GM18498 (cell line): ENCODE measurements at regions not wholly inside any gene's neighbourhood (a gene's known extent, or its start where the extent isn't known, plus 50 kb on each side); places are given as distances from the start of the nearest gene placed in this dataset.
"Not testable (repeated sequence)": the region's sequence is repeated elsewhere in the genome, so short reads cannot be mapped to it uniquely, and the experiment has no call there.

ENCODE experiments used
- ATAC-seq: cut with Tn5 transposase; IDR thresholded peaks from one replicate; pipeline ENCODE4 v1.9.1; 2021; ENCODE audit warnings: mild to moderate bottlenecking, moderate library complexity; ENCODE audit not compliant: unreplicated experiment

DNA sequence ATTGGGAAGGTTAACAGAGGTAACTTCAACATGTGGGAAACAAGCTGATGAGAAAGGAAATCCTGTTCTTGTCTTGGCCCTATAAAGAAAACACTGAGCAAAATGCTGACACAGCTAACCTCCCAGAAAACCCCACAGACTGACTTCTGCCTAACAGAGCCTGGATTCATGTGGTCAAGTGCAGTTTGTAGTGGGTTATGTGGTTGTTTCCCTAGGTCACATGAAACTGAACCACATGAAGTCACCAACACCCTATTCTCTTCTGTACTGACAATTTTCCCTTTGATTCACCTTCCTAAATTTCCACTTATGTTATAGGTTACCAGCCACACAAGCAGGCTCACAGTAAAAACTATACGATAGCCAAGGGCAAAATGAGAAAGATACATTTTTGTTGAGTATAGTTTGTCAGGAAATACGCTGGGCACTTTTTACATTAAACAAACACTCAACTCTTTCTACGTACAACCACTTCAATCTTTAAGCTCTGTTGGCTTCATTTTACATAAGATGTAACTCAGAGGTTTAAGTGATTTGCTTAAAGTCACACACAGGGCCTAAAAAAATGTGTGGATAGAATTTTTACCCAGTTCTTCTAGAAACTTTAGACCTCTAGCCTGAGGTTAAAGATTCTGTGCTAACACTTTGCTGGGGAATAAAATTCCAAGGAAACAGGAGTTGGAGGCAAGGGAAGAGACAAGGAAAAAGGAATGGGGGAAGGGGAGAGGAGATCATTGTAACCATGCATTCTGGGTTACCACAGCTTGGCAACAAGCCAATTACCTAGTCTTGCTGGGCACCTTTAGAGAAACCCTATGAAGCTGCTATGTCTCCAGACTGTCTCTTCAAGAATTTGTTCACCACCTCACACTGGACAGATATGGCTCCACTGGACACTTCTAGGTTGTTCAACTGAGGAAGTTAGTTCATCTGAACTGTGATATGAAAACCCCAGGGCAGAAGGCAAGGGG lies 601.6 kb upstream of the USP24 start:
- no peak for ATAC-seq

DNA sequence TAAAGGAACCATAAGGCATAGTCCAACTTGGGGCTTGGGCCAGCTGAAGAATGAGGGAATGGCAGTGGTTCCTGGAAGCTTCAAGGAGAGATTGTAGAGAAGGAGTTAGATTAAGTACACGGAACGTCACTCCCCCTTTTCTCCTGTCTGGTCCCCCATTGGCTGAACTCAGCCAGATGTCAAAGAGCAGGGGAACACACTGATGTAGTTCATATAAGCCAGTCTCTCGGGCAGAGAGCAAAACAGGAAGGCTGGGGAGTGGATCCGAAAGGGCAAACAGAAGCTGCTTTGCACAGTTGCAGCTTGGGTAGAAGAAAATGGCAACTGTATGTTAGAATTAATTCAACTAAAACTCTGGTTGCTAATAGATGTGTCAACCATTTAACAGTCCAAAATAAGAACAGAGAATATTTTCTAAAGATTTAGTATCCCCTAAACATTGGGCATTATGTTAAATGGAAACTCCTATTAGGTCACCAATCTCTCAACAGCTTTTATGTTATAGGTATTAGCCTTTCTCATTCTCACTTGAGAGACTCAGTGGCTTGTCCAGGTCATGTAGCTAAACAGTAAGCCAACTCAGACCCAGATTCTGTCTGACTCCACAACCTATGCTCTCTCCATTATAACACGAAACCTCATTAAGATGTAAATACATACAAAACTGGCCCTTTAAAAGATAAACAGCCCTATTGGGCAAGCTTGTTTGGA lies 600.7 kb upstream of the USP24 start:
- ATAC-seq: no peak

GRCh38 chr1:55814967-55815366 lies 599.8 kb upstream of the USP24 start:
- ATAC-seq: no peak

DNA sequence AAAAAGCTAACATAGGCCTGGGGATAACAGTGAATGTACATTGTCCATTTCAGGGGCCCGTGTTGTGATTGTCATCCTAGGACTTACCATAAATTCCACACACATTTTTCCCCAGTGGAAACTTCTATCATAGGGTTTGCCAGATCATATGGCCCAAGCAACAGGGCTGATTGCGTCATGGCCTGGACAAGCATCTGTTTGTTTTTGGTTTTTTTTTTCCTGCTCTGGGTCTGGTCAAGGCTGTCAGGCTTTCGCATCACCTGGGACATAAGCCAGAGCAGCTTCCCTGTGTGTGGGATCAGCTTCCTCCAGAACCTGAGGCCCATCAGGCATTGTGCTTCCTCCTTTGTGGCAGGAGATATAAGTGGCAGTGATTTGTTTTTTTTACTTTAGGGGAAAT lies 598.5 kb upstream of the USP24 start:
- no peak for ATAC-seq

GRCh38 chr1:55812281-55812680 lies 597.1 kb upstream of the USP24 start:
- no peak for ATAC-seq

GRCh38 chr1:55808263-55808662 lies 593.1 kb upstream of the USP24 start:
- no peak for ATAC-seq

GRCh38 chr1:55803429-55803828 lies 588.3 kb upstream of the USP24 start:
- no peak for ATAC-seq

DNA sequence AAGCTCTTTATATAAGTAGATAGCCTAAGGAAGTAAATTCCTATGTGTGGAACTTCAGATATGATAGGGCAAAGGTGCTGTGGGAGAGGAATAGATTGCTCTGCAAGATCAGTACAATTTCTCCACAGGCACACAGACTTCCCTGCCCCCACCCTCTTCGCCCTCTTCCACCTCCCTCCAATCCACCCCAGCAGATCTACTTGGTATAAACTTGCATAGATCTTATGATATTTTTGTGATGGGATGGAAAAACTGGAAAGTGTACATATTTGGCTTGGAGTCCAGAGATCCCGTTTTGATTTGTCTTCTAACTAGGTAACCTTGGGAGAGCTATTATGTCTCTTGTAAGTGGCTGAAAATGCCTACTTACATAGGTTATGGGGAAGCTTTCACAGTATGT lies 586.3 kb upstream of the USP24 start:
- no peak for ATAC-seq

DNA sequence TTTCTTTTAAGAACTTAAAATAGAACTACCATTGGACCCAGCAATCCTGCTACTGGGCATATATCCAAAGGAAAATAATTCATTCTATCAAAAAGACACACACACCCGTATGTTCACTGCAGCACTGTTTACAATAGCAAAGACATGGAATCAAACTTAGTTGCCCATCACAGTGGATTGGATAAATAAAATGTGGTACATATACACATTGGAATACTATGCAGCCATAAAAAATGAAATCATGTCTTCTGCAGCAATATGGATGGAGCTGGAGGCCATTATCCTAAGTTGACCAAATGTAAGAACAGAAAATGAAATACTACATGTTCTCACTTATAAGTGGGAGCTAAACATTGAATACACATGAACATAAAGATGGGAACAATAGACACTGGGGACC lies 585.3 kb upstream of the USP24 start:
- ATAC-seq: no peak

- no peak for ATAC-seq
Measured at GRCh38 chr1:55793856-55794255, 578.7 kb upstream of the USP24 start.

DNA sequence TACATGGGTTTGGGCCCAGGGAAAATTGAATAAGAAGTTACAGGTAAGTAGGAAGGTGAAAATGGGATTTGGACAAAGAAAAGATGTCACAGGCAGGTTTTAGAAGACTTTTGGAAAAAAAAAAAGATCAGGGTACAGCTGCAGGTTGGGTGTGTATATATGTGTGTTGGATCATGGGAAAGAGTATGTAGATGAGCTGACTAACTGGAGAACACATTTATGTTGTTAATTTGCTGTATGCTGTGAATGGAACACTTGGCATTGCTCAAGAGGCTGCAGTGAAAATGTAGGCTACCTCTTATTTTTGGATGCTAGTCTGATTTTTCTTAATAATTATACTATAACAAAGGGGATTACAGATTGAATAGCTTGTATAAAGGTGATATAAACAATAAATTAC lies 577.7 kb upstream of the USP24 start:
- no peak for ATAC-seq

DNA sequence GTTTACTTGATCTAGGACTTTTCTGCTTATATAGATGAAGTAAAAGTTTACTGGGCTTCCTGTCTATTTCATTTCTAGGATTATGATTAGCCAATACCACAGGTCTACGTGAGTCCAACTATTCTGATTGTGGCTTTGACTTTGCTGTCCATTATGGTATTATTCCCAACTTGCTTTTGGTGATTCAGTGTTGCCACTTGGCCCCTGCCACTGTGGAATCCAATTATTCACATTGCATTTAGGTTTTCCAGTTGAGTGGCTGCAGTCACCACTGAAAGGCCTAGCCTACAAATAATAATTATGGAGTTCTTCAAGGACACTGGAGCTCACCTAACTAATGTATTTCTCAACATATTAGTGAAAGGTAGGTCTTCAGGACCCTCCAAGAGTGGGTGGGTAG lies 574.3 kb upstream of the USP24 start:
- no peak for ATAC-seq

DNA sequence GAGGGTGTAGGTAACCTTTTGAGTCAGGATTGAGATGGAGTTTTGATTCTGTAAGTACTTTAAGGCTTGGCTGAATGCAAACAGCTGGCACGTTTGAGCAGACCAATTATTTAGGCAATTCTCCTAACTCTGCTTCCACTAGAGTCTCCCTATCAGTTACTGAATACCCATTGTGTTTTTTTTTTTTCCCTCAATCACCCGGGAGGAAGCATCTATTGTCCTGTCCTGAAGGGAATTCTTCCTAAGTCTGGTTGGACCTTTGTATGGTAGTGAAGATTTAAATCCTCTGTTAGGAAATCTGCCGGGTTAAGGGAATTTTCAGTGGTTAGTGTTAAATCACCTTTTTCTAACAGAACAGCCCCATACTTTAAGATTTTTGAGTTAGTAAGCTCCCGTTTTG lies 571.2 kb upstream of the USP24 start:
- ATAC-seq: no peak

GRCh38 chr1:55784941-55785450 lies 569.8 kb upstream of the USP24 start:
- ATAC-seq: not testable (repeated sequence)

DNA sequence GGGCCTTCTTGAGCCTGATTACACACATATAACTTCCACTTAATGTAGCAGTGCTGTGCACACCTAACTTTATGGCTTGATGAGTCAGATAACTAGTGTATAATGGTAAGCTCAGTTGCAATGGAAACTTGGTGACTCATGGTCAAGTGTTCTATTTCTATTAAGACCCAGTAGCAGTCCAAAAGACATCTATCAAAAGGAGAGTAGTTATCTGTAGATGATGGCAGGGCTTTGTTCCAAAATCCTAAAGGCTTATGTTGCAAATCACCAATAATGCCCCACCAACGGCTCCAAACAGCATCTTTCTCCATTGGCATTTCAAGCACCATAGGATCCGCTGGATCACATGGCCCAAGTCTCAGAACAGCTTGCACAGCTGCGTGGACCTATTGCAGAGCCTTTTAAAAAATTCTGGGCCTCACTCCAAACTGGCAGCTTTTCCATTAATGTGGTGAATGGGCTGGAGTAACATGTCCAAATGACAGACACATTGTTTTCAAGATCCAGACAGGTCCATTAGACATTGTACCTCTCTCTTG lies 566.8 kb upstream of the USP24 start:
- ATAC-seq: no peak

- no peak for ATAC-seq
Measured at GRCh38 chr1:55781003-55781402, 565.8 kb upstream of the USP24 start.

GRCh38 chr1:55777545-55777944 lies 562.4 kb upstream of the USP24 start:
- ATAC-seq: no peak

GRCh38 chr1:55775007-55775406 lies 559.8 kb upstream of the USP24 start:
- no peak for ATAC-seq

GRCh38 chr1:55774446-55774845 lies 559.3 kb upstream of the USP24 start:
- ATAC-seq: no peak

DNA sequence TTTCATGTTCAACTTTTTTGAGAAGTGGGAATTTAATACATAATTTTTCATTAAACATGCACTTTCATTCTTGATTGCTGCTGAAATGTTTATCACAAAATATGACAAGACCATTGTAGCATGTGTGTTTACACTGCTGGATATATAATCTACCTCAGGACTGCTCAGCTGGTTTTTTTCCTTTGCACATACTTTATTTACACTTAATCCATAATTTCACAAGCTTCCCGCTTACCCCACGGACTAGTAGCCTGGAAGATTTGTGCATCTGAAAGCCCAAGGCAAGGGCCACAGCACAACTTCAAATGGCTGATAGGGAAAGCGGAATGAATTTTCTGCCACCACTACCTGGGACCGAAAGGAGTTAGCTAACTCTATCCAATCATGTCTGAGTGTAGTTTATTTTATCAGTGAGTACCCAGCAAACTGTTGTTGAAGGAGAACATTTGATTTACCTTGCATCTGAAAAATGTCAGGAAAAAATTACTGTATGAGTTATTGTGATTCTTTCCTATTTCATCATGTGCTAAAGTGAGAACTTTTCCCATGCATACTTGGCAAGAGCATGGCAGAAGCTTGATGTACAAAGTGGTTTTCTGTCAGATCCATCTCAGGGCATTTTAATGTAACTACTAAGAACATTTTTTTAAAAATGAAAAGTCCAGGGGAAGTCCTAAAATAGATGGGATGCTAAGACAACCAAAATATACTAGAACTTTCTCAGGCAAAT lies 558.2 kb upstream of the USP24 start:
- ATAC-seq: no peak

DNA sequence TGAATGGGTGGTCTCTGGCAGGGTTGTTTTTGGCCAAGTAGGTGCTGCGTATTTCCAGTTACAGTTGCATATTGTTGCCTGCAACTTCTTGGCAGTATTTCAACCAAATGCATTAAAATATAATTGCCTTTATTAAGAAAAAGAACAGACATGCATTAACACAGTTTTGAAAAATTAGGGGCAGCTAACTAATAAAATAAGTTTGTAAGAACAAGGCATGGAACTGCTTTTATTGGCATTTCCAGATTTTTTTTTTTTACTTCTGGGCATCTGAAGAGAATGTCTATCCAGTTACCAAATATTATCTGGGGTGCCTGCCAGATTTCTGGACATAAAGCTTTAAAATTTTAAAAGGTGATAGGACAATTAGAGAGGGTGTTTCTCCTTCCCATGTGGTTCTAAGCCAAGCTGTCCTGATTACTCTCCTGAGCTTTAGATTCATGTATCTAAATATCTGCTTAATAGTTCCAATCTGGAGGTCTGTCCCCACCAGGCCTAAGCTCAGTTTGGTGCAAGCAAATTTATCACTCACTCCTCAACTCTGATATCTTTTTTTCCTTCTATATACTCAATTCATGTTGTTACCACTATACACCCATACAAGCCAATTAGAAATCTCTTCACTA lies 553.3 kb upstream of the USP24 start:
- no peak for ATAC-seq
